ENCODE measurements at regions not wholly inside any gene's neighbourhood (a gene's known extent, or its start where the extent isn't known, plus 50 kb on each side); places are given as distances from the start of the nearest gene placed in this dataset.

DNA sequence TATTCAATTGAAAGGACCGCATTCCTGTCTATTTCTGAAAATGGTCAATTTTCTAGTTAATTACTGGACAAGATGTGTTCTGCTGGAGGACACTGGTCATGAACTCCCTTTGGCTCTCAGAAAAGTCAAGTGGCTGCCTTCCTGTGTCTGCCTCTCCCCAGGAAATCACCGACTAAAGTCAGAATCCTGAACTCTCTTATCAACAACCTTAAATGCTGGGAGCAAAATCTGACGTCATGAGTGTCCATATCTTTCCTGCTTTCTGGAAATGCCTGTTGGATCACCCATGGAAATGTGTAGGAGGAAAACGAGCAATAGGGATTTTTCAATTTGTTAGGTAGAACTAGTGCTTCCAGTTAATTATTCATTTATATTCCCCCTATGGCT lies 53.5 kb upstream of the PLCB1 start:
- Histone ChIP-seq H3K9me3 (no peaks in the 10 kb centered on the region), H3K27ac (peak overlapping the region in 2 of 12 donors; percentile 40 to 48), H3K27me3 (no peaks in the 10 kb centered on the region), H3K4me1 (peaks cover 0 to 5% (median 0%) of the 10 kb centered on the region in 12 donors), H3K36me3 (no peaks in the 10 kb centered on the region), H3K4me3 (no peak overlapping the region)
- intact Hi-C loops (cut with DNase I), result no loop called here
- ATAC-seq (peak in 1 of 4 donors; percentile 89), DNase-seq (no peak)
- TF ChIP-seq, protein P1, sequence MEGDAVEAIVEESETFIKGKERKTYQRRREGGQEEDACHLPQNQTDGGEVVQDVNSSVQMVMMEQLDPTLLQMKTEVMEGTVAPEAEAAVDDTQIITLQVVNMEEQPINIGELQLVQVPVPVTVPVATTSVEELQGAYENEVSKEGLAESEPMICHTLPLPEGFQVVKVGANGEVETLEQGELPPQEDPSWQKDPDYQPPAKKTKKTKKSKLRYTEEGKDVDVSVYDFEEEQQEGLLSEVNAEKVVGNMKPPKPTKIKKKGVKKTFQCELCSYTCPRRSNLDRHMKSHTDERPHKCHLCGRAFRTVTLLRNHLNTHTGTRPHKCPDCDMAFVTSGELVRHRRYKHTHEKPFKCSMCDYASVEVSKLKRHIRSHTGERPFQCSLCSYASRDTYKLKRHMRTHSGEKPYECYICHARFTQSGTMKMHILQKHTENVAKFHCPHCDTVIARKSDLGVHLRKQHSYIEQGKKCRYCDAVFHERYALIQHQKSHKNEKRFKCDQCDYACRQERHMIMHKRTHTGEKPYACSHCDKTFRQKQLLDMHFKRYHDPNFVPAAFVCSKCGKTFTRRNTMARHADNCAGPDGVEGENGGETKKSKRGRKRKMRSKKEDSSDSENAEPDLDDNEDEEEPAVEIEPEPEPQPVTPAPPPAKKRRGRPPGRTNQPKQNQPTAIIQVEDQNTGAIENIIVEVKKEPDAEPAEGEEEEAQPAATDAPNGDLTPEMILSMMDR (IDR thresholded peaks at IDR 0.05), result no peak
- no peak for TF ChIP-seq POLR2A (IDR thresholded peaks at IDR 0.05)
- 27 to 39% (median 30%) methylated on average over 4 of the region's 4 CpGs for WGBS, 4 donors

DNA sequence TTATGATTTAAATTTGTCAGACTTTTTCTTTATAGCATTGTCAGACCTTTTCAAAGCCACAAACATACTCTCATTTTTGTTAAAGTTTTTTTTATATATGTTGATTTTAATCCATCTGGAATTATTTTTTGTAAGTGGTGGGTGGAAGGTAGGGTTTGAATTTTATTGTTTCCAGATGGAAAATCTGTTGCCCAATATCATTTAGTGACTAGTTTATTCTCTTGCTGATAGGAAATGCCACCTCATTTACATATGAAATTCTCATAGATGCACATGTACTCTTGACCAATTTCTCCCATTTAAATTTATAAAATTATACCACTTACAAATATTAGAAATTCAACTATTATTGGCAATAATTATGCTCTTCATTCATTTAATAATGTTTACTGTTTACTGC lies 52.1 kb upstream of the PLCB1 start:
- TF ChIP-seq POLR2A (IDR thresholded peaks at IDR 0.05), result no peak
- TF ChIP-seq, protein P1 (IDR thresholded peaks at IDR 0.05), result no peak
- Histone ChIP-seq H3K9me3 (peaks cover 0 to 7% (median 0%) of the 10 kb centered on the region in 12 donors), H3K36me3 (no peaks in the 10 kb centered on the region), H3K27me3 (no peaks in the 10 kb centered on the region), H3K4me1 (peaks cover 0 to 5% (median 0%) of the 10 kb centered on the region in 12 donors), H3K4me3 (no peak overlapping the region), H3K27ac (no peak overlapping the region)
- ATAC-seq, result no peak
- intact Hi-C loops (cut with DNase I), result no loop called here
- no peak for DNase-seq

DNA sequence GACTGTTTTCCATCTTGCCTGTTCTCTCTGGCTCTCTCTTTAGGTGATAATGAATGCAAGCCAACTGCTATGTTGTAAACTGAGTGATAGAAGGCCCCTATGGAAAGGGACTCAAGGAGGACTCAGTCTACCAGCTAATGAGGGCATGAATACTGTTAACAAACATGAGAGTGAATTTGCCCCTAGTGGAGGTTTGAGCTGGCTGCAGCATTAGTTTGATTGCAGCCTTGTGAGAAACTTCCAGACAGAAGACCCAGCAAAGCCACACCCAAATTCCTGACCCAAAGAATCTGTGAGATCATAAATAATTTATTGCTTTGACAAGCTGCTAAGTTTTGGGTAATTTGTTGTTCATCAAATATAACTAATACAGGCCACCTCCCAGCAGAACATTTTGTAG lies 50.0 kb upstream of the PLCB1 start:
- no peak for ATAC-seq
- H3K36me3 ChIP-seq, result no peaks in the 10 kb centered on the region
- peak overlapping the region in 1 of 12 donors; percentile 52 for H3K27ac ChIP-seq
- H3K9me3 ChIP-seq, result peaks cover 0 to 7% (median 0%) of the 10 kb centered on the region in 12 donors
- intact Hi-C loops (cut with DNase I), result no loop called here
- H3K4me1 ChIP-seq, result peaks cover 0 to 5% (median 0%) of the 10 kb centered on the region in 12 donors
- no peaks in the 10 kb centered on the region for H3K27me3 ChIP-seq
- no peak for DNase-seq
- no peak overlapping the region for H3K4me3 ChIP-seq
- TF ChIP-seq, protein P1 (IDR thresholded peaks at IDR 0.05), result peak in 4 of 12 donors; percentile 7 to 16 (median 14)
- no peak for TF ChIP-seq POLR2A (IDR thresholded peaks at IDR 0.05)
